HG03378 (cell line): ENCODE measurements at regions not wholly inside any gene's neighbourhood (a gene's known extent, or its start where the extent isn't known, plus 50 kb on each side); places are given as distances from the start of the nearest gene placed in this dataset.

ENCODE experiments used
- ATAC-seq: cut with Tn5 transposase; IDR thresholded peaks from one replicate; pipeline ENCODE4 v1.9.1; 2021; ENCODE audit warnings: mild to moderate bottlenecking, moderate library complexity; ENCODE audit not compliant: unreplicated experiment

- ATAC-seq, result no peak
Measured at GRCh38 chr11:88404932-88405710, 67.6 kb upstream of the CTSC start.

- no peak for ATAC-seq
Measured at GRCh38 chr11:88404391-88404790, 66.9 kb upstream of the CTSC start.

DNA sequence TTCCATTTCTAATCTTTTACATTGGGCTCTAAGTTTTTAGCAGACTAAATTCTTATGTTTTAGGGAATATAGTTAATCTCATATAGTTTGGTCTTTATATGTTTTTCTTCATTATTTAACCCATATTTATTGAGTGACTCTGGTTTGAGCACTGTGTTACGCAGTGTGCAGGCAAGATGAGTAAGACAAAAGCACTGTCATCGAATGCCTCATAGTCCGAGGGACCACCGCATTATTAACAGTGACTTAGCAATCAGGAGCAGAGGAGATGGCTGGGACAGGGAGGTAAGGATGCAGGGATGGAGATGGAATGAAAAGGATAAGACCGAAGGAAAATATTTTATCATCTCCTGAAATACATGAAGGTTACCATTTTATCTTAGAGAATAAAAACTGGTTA lies 65.2 kb upstream of the CTSC start:
- ATAC-seq, result no peak

- peak; percentile 53 for ATAC-seq
Measured at GRCh38 chr11:88402192-88402715, 64.7 kb upstream of the CTSC start.

DNA sequence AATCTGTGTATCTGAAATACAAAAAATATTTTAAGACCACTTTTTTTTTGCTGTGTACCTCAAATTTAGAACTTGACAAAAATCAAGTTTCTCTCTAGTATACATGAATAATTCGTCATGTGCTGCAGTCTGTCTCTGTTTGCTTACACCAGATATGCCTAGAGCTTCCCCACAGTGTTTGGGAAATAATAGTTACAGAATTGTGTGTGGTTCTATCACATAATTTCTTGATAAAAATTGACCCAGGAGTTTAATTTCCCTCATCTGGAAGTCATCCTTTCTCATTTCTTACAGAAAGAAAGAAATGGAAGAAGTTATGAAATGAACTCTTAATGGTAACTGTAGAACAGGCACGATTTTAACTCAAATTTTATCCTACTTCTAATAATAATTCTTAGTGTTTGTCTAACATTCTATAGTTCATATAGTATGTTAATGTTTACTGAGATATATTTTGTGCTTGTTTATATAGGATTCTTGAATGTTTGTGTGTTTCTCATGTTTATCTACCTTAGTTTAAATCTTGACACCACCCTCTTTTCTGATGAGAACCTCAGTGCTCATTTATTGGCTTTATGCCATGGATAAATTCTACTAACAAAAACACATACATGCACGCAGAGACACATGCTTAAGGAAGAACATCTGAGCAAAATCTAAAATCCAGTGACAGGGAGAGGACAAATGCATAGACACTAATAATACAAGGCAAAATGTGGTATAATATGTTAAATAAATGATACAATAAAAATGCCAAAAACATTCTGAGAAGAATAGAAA lies 61.4 kb upstream of the CTSC start:
- no peak for ATAC-seq

GRCh38 chr11:88398372-88398771 lies 60.8 kb upstream of the CTSC start:
- ATAC-seq, result no peak

DNA sequence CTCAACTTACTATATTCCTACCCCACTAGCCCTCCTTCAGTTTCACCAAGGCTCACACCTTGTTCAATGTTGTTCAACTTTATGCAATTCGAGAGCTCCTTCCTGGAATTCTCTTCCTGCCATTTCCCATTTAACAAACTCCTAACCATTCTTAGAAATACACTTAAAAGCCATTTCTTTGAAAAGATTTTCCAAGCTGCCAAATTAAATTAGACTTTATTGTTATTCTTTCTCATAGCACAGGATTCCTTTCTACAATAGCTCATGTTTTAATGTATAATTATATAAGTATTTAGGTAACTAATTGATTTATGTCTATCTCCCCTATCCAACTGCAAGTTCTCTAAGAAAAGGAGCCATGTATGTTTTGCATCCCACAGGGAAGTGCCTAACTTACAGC lies 52.7 kb upstream of the CTSC start:
- no peak for ATAC-seq

GRCh38 chr11:88387957-88388356 lies 50.4 kb upstream of the CTSC start:
- no peak for ATAC-seq
